ACHN (cell line): ENCODE measurements at regions not wholly inside any gene's neighbourhood (a gene's known extent, or its start where the extent isn't known, plus 50 kb on each side); places are given as distances from the start of the nearest gene placed in this dataset.
"Not testable (repeated sequence)": the region's sequence is repeated elsewhere in the genome, so short reads cannot be mapped to it uniquely, and the experiment has no call there.

Source experiments
- DNase-seq: peaks from one replicate; pipeline ENCODE4 v3.0.0-alpha.2; 2015
- in situ Hi-C: cut with HindIII; loops from 2 replicates; pipeline ENCODE4 v1.10.0; 2017; ENCODE audit warnings: low sequenced_read_pairs, low pct_ligation_motif_present, low pct_unique_long_range_greater_than_20kb

DNA sequence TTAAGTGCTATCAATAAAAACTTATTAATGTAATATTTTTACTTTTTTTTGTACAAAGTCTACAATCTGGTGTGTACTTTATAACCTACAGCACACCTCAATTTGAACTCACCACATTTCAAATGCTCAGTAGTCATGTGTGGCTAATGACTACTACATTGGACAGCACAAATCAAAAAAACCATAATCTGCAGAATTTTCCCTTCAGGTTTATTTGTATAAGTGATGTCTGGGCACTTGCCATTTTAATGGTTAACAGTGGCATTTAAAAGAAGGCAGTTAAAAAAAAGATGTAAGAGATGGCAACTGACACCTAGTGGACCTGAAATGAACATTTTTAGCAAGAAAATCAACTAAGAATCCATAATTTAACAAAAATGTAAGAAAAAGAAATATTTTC is 124.6 kb upstream of the NRBF2 start:
- in situ Hi-C loops = no loop called here
- no peak for DNase-seq

DNA sequence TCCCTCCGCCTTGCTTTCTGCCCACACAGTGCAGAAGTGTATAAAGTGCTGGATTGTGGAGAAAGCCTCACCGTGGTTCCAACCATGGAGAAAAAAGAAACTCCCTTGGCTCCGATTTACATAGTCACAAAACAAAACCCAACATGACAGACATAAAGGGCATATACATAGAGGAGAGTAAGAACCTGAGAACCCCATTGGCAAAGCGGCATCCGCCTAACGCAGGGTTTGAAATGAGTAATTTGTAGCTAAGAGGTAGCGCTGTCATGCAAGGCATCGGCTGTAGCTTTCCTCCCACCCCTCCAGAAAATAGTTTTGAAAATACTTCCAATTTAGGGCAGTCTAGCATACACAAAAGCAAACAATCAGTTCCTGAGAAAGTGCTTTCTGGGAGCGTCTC is 126.0 kb upstream of the NRBF2 start:
- DNase-seq = no peak
- in situ Hi-C loops = no loop called here

DNA sequence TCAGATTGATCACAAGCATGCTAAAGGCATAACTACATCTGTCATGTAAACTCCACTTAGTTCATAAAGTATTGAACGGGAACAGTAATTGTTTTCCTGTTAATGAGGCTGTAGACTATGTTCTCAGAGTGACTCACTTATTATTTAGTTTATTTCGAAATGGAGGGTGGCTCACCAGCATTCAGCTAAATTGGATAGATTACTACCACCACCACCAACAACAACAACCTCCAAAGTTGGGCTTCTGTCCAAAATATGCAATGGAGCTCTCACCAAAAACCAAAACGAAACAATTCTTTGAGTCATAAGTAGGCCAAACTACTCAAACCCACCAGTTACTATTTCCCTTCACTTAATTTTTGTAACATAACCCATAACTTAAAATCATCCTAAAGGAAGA is 127.9 kb upstream of the NRBF2 start:
- no peak for DNase-seq

DNA sequence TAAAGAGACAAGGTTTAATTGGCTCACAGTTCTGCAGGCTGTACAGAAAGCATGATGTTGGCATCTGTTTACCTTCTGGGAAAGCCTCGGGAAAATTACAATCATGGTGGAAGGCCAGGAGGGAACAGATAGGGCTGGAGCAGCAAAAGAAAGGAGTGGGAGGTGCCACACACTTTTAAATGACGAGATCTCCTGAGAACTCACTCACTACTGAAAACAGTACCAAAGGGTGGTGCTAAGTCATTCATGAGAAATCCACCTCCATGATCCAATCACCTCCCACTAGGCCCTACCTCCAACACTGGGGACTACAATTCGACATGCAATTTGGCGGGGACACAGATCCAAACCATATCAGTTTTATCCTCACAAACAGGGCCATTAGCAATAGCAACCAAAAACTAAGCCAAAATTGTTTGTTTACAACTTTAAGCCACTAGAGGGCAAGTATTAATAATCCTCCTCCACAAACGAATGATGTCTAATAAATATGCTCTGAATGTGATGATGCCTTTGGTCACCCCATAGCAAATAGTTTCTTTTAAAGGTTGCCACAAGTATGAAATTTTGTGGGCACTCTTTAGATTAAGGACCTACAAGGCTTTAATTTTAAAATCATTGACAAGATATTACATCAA is 129.2 kb upstream of the NRBF2 start:
- peak; percentile 4 for DNase-seq
- in situ Hi-C loops = no loop called here

More for the DNA sequence above, 127.9 kb upstream of the NRBF2 start:
- in situ Hi-C loops = no loop called here

DNA sequence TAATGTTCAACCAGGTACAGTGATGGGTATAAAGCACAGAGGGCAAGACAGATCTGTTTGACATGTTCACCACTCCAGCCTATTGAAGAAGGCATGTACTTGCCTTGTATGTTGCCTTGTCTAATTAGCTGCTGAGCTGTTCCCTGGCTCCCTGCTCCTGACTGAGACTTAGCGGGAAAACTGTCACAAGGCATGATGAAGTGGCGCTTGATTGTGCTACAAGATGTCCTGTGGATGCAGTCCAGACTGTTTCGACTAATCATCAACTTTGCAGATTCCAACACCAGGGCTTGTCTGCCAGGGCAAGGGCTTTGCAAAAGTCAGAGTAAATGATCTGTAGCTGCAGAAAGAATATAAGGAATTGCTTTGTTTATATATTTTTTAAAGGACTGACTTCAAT is 136.2 kb upstream of the NRBF2 start:
- peak; percentile 54 for DNase-seq
- in situ Hi-C loops = no loop called here

DNA sequence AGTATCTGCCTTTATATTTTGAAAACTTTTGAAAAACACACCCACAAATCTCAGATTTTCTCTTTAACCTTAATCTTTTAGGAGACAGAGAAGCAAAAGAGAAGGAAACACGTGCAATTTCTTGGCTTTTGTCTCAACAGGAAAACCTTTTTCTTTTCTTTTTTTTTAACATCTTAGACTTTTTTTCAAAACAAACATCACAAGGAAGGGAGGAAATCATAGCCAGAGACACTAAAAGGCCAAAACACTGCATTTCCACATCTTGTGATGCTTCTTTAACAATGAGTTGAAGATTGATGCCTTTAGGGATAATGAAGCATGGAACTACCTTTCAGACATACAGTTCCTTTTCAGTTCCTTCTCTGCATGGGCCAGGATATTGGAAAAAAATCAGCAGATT is 136.6 kb upstream of the NRBF2 start:
- no peak for DNase-seq
- in situ Hi-C loops = no loop called here

DNA sequence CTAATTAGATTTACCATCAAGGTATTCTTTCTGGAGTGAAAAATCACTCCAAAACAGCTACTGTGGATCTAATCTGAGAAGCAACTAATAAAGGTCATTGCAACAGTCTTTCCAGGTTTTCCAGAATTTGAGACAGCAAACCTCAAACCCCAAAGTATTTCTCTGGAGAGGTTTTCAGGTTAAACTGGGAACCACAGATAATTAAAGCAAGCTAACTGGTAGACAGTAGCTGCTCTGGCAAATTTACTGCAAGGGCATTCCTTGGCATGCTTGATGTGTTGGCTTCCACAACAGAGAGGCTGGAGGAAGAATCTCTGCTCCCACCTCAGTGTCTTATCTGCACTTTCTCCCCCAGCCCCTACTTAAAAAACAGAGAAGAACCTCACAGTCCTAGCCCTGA is 140.0 kb upstream of the NRBF2 start:
- no peak for DNase-seq
- in situ Hi-C loops = no loop called here

DNA sequence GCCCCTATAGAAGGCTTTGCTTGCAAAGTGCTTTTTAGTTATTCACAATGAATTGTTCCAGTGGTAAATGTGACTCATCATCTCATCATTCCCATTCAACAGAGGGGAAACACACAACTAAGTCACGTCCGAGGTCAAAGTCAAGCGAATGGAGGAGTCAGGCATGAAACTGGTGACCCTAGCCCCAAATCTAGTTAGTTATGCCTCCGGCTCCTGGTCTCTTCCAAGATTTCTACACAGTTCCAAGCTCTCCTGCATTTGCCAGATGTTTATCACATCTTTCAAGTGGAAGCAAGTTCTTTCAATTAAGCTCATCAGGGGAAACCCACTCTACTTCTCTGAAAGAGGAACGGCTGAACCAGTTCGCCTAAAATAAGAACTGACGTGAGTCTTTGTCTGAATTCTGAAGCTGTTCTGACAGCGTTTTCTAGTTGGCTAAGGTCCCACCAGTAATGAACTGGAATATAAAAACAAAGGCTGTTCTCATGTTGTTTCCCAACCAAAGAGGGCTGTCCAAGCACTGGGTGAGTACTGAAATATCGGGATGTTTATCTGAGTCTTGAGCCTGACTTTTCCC is 140.9 kb upstream of the NRBF2 start:
- no peak for DNase-seq
- in situ Hi-C loops = no loop called here

DNA sequence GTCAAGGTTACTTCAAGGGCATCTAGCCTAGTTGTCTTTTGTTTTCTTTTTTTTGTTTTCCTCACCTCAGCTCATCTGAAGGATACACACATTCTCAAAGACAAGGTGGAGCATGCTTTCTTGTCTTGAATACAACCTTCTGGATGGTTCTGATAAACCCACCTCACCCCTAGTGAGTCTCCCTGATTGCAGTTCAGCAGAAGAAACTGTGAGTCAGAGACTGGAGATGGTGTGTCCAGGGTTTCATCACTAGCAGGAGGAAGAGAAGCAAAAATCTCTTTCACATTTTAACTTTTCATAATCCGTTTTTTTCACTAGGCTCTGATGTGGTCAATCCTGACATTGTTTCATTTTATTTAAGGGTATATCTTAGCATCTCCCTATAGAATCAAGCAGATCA is 143.0 kb upstream of the NRBF2 start:
- no peak for DNase-seq
- in situ Hi-C loops = no loop called here

DNA sequence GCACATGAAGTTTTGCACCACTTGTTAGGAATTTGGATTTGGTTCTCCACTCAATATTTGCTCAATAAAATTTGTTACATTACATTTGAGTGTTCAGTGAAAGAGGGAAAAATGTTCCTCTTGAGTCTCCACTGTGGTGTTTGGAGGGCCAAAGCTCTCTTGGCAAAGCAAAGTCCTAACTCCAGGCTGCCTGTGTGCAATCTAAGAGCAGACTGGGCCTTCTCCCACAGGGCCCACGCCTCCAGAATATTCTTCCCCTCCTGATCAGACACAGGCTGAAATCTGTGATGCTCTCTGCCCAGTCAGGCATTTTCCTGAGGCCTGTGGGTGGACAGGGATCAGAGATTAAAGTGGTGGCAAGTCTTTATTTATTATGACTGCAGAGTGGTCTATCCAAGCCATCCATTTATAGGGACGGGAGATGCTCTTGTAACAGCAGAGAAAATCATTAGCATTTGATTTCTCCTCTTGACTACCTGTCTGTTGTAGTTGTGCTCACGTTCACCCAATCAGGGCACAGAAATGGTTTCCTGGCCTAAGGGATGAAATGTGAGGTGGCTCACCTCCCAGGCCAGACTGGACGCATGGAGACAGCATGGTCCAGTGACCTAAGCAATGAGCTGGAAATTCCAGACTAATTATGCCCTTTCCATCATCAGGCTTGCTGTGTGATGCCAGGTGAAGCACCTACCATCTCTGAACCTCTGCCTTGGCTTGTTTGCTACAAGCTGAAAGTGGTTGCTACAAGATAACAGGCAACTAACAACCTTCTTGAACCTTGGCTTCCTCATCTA is 147.1 kb upstream of the NRBF2 start:
- DNase-seq = no peak
- in situ Hi-C loops = no loop called here

DNA sequence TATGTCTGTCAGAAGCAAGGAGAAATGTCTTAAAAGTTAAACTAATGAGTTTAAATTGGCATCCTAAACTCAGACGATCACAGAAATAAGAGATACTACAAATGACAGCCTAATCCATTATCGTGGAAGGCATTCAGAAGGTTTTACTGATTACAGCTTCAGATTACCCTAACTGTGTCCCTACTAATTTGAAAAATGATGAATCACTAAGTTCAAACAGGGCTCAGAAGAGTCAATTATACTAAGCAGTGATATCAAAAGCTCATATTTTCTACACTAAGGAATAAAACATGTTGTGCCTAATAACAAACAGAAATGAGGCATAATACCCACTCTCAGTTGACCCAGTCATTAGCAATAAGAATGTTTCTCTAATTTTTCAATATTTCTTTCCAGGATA is 152.0 kb upstream of the NRBF2 start:
- DNase-seq = no peak
- in situ Hi-C loops = no loop called here

DNA sequence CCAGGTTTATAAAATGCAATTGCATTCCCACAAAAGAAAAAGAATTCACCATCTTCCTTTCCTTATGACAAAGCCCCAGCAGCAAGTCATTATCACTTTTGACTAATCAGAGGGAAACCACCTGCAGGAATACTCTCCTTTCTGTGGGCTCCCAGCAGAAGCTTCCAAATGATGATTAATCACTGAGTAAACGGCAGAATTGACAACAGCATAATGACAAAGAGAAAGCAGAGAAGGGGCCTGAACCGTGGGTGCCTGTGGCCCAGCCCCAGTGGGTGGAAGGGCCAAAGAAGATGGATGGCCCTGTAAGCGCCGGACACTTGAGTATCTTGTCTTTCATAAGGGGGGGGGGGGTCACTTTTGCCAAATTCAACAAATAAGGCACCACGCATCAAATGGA is 152.4 kb upstream of the NRBF2 start:
- in situ Hi-C loops = no loop called here
- no peak for DNase-seq

DNA sequence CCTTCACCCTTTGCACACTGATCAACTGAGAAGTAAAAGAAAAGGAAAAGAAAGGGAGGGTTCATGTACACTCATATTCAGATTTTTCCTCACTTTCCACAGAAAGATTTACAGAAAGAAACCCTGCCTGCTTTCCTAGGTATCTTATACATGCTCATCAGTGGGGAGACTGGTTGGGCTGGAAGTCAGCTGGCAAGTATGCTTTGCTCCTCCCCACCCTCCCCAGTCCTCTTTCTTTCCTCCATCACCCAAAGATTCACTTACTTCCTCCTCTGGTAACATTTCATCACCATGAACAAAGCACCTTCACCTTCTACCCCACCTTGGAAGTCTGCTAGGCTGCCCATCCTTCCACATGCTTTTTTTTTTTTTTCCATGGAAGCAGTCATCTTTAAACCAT is 153.2 kb upstream of the NRBF2 start:
- no peak for DNase-seq
- in situ Hi-C loops = no loop called here

DNA sequence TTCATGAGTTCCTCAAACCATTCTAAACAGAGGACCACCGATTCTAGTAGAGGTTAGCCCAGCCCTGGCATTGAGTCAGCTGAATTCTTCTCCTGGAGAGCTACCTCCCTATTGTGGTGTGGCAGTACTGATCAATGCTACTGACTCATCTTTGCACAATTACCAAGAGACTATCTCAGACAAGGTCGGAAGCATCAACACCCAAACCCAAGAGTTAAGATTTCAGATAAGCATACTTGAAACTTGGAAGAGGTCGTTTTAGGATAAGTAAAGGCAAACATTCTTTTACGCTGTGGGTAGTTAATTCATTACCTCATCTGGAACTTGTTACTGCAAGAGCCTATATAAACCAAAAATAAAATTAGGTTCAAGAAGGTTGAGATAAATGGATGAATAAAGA is 154.6 kb upstream of the NRBF2 start:
- in situ Hi-C loops = no loop called here
- no peak for DNase-seq

DNA sequence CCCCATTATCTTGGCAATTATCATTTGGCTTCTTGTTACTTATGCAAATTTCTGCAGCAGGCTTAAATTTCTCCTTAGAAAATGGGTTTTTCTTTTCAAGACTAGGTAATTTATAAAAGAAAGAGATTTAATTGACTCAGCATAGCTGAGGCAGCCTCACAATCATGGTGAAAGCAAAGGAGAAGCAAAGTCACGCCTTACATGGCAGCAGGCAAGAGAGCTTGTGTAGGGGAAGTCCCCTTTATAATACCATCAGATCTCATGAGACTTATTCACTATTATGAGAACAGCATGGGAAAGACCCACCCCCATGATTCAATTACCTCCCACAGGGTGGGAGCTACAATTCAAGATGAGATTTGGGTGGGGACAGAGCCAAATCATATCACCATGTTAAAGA is 158.3 kb upstream of the NRBF2 start:
- in situ Hi-C loops, DNase-seq: not testable (repeated sequence)

DNA sequence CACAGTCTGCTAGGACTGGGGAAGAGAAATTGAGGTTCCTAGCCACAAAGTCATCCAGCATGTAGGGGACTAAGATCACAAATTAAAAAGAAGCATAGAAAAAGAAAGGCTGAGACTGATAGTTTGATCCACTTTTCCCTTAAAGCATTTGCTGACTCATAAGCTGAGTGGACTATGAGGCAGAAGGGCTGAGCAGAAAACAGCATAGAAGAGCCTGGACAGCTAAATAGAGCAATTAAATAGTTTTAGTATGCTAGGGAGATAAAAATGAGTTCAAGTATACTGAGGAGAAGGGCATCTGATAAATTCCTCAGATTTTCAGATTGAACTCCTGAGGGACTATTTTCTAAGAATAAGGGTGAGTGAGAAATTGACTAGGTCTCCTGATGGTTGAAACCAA is 155.9 kb upstream of the EGR2 start:
- in situ Hi-C loops = no loop called here
- DNase-seq = no peak

DNA sequence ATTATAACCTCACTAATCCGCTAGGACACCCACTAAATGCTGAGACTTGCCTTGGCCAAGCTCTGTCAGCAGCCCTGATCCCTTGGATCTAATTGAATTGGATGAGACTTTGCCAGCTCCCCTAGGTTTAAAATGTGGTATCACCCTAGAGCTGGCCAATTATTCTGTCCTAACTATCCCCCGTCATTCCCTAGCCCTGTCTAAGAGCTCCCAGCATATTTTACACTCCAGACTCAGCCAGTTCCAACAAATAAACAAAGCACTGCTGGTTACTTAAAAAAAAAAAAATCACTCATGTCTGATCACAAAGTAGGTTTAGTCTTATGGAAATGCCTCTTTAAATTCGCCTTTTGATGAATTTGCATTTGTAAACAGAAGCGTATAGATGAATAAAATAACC is 147.9 kb upstream of the EGR2 start:
- DNase-seq = no peak
- in situ Hi-C loops = no loop called here

DNA sequence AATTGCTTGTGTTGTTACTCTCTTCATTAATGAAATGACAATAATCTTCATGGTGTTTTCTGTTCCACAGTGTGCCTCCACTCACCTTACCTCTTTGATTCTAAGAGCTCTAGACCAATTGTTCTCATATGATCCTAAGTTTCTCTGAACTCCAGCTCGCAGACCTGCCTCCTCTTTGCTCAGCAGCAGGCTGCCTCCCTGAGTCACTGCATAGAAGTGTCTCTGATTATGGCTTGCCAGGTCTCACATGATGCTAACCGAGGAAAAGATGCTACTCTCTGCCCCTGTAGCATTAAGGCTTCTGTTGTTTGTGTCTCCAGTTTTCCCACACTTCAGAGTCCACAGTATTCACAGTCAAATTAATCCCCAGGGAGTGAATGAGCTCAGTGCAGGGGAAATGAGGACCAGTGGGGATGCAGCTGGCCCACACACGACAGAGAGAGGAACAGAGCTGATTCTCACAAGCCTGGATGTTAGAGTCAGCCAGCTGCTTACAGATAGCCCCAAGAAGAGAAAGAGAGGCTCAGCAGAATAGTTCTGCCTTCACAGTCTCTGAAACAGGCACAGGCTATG is 145.9 kb upstream of the EGR2 start:
- in situ Hi-C loops = no loop called here
- no peak for DNase-seq

DNA sequence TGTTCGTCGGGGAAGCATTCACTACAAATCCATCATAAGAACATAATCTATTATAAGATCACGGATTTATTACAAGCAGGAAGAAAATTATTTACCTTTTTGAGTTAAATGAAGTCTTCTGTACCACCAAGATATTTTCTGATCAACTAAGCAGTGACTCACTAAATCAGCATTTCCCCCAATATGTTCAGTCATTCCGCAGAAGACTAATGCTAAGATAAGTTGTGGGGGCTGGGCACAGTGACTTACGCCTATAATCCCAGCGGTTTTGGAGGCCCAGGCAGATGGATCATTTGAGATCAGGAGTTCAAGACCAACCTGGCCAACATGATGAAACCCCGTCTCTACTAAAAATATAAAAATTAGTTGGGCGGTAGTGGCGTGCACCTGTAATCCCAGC is 144.2 kb upstream of the EGR2 start:
- DNase-seq = no peak
- in situ Hi-C loops = no loop called here

DNA sequence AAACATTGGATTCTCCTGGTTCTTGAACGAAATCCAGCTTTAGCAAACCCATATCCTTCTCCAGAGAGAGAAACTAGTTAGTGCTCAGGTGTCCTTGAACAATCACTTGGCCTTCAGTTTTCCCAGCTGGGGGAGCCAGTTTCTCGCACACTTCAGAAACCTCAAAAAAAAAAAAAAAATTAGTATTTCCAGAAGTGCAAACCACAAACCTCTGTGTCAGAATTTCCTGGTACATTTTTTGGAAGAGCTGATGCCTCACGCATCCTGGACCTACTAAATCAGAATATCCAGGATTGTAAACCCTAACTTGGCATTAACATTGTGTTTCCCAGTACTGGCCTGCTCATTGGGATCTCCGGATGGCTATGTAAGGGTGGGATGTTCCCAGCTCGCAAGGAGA is 143.4 kb upstream of the EGR2 start:
- in situ Hi-C loops = no loop called here
- no peak for DNase-seq
